Bronchial epithelial cell (primary cell): ENCODE measurements at regions not wholly inside any gene's neighbourhood (a gene's known extent, or its start where the extent isn't known, plus 50 kb on each side); places are given as distances from the start of the nearest gene placed in this dataset.

Experiments used
- DNase-seq: peaks from one replicate; pipeline ENCODE4 v3.0.0-alpha.2; 2010; ENCODE audit warnings: low read depth
- FAIRE-seq: peaks from 2 replicates; lab custom pipeline; 2011; peaks lifted over from hg19 to GRCh38; lab: Jason Lieb, UNC
- H3K27me3 ChIP-seq: 2 replicates; pipeline ENCODE4 v1.5.1; 2011; ENCODE audit warnings: low read length; ENCODE audit not compliant: control insufficient read depth, insufficient read depth
- H3K36me3 ChIP-seq: 2 replicates; pipeline ENCODE4 v1.5.1; 2011; ENCODE audit warnings: low read length; ENCODE audit not compliant: control insufficient read depth, insufficient read depth
- H3K4me3 ChIP-seq: 2 replicates; pipeline ENCODE4 v1.5.1; 2011; ENCODE audit warnings: mild to moderate bottlenecking, low read depth, low read length, control low read depth
- TF ChIP-seq, protein P1 (sequence below): IDR thresholded peaks from 2 replicates; pipeline ENCODE4 v1.5.1; 2011; ENCODE audit warnings: mild to moderate bottlenecking, moderate library complexity, low read length, control low read depth, inconsistent platforms; ENCODE audit not compliant: insufficient read depth, severe bottlenecking

GRCh38 chr3:139797724-139798343 is 120.1 kb upstream of the NMNAT3 start:
- no peak overlapping the region for H3K4me3 ChIP-seq
- DNase-seq: peak; percentile 17
- TF ChIP-seq, protein P1, sequence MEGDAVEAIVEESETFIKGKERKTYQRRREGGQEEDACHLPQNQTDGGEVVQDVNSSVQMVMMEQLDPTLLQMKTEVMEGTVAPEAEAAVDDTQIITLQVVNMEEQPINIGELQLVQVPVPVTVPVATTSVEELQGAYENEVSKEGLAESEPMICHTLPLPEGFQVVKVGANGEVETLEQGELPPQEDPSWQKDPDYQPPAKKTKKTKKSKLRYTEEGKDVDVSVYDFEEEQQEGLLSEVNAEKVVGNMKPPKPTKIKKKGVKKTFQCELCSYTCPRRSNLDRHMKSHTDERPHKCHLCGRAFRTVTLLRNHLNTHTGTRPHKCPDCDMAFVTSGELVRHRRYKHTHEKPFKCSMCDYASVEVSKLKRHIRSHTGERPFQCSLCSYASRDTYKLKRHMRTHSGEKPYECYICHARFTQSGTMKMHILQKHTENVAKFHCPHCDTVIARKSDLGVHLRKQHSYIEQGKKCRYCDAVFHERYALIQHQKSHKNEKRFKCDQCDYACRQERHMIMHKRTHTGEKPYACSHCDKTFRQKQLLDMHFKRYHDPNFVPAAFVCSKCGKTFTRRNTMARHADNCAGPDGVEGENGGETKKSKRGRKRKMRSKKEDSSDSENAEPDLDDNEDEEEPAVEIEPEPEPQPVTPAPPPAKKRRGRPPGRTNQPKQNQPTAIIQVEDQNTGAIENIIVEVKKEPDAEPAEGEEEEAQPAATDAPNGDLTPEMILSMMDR: no peak
- H3K27me3 ChIP-seq: no peaks in the 10 kb centered on the region
- FAIRE-seq: peak; percentile 92
- H3K36me3 ChIP-seq: no peaks in the 10 kb centered on the region

GRCh38 chr3:139794469-139795265 is 116.9 kb upstream of the NMNAT3 start:
- DNase-seq: peak; percentile 15
- TF ChIP-seq, protein P1: no peak
- H3K36me3 ChIP-seq: no peaks in the 10 kb centered on the region
- no peaks in the 10 kb centered on the region for H3K27me3 ChIP-seq
- H3K4me3 ChIP-seq: no peak overlapping the region
- FAIRE-seq: no peak

DNA sequence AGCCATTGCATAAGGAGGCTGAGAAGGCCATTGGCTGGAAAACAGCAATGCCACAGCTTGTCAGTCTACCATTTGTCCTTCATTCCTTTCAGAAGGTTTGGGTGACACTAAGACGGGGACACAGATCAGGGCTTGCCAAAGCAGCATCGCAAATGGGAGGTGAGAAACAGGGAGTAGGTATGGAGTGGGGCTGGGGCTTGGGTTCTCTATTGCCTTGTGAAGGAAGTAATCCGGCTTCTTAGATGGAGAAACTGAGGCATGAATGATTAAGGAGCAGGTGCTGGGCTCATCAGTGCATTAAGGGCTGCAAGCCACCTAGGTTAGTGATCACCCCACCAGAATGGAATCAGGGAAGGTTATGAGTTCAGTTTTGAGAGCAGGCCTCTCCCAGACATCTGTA is 115.6 kb upstream of the NMNAT3 start:
- FAIRE-seq (no peak), DNase-seq (no peak)
- H3K36me3 ChIP-seq: no peaks in the 10 kb centered on the region
- no peaks in the 10 kb centered on the region for H3K27me3 ChIP-seq
- TF ChIP-seq, protein P1: no peak
- no peak overlapping the region for H3K4me3 ChIP-seq

GRCh38 chr3:139780593-139780992 is 102.8 kb upstream of the NMNAT3 start:
- H3K27me3 ChIP-seq: no peaks in the 10 kb centered on the region
- H3K4me3 ChIP-seq: no peak overlapping the region
- no peak for DNase-seq
- TF ChIP-seq, protein P1: no peak
- FAIRE-seq: no peak
- no peaks in the 10 kb centered on the region for H3K36me3 ChIP-seq

- Histone ChIP-seq H3K36me3 (no peaks in the 10 kb centered on the region), H3K27me3 (no peaks in the 10 kb centered on the region), H3K4me3 (no peak overlapping the region)
- DNase-seq (no peak), FAIRE-seq (no peak)
- TF ChIP-seq, protein P1: no peak
These were observed 101.0 kb upstream of the NMNAT3 start for GRCh38 chr3:139778682-139779233.
